CD8-positive, alpha-beta memory T cell (primary cell): ENCODE measurements at regions not wholly inside any gene's neighbourhood (a gene's known extent, or its start where the extent isn't known, plus 50 kb on each side); places are given as distances from the start of the nearest gene placed in this dataset.
"Not testable (repeated sequence)": the region's sequence is repeated elsewhere in the genome, so short reads cannot be mapped to it uniquely, and the experiment has no call there.

Experiments used
- CTCF ChIA-PET: fragments of 350-600 bp; sonication (Branson Sonifier 250); formaldehyde crosslinking; loops from one replicate; lab custom pipeline; 2021; ENCODE audit warnings: antibody characterized with exemption; lab: Charles Lee
- POLR2A ChIA-PET: fragments of 350-600 bp; sonication (Branson Sonifier 250); formaldehyde crosslinking; loops from one replicate; lab custom pipeline; 2021; ENCODE audit warnings: antibody characterized with exemption; lab: Charles Lee
- DNase-seq, 5 donors: peaks; one replicate each; pipeline versions ENCODE4 v3.0.0 to v3.0.0-alpha.2; 2020 to 2022; ENCODE audit warnings: mixed read lengths in 1 of 5
- H3K27ac ChIP-seq: one replicate; pipeline ENCODE4 v1.7.0; 2013; ENCODE audit warnings: low read depth, mild to moderate bottlenecking, low read length, moderate library complexity
- H3K27me3 ChIP-seq: 2 replicates; pipeline ENCODE4 v1.7.0; 2013; ENCODE audit warnings: low read length, mild to moderate bottlenecking; ENCODE audit not compliant: insufficient read depth, poor library complexity, severe bottlenecking
- H3K36me3 ChIP-seq: 2 replicates; pipeline ENCODE4 v1.7.0; 2013; ENCODE audit warnings: mild to moderate bottlenecking, low read length, moderate library complexity; ENCODE audit not compliant: insufficient read depth
- H3K4me1 ChIP-seq: 2 replicates; pipeline ENCODE4 v1.7.0; 2013; ENCODE audit warnings: mild to moderate bottlenecking, low read length, moderate library complexity; ENCODE audit not compliant: insufficient read depth
- H3K4me3 ChIP-seq: 2 replicates; pipeline ENCODE4 v1.7.0; 2013; ENCODE audit warnings: mild to moderate bottlenecking, low read length
- H3K9me3 ChIP-seq: 2 replicates; pipeline ENCODE4 v1.7.0; 2013; ENCODE audit warnings: mild to moderate bottlenecking, low read length
- H3K27ac Mint-ChIP-seq, 8 donors: one replicate each; pipeline ENCODE4 v1.8.0; 2020 to 2021; ENCODE audit warnings: mixed read lengths in 8 of 8, mild to moderate bottlenecking in 6 of 8, inconsistent platforms in 3 of 8, moderate library complexity in 3 of 8
- H3K27me3 Mint-ChIP-seq, 2 donors: one replicate each; pipeline ENCODE4 v1.8.0; 2020 to 2021; ENCODE audit warnings: mixed read lengths in 2 of 2, mild to moderate bottlenecking in 1 of 2, moderate library complexity in 1 of 2
- H3K36me3 Mint-ChIP-seq, 3 donors: one replicate each; pipeline ENCODE4 v1.8.0; 2020 to 2021; ENCODE audit warnings: mixed read lengths in 3 of 3, inconsistent platforms in 1 of 3, mild to moderate bottlenecking in 1 of 3
- H3K4me1 Mint-ChIP-seq, 3 donors: one replicate each; pipeline ENCODE4 v1.8.0; 2020 to 2021; ENCODE audit warnings: mixed read lengths in 3 of 3, inconsistent platforms in 1 of 3, mild to moderate bottlenecking in 1 of 3
- H3K4me3 Mint-ChIP-seq, 7 donors: one replicate each; pipeline ENCODE4 v1.8.0; 2020 to 2021; ENCODE audit warnings: mixed read lengths in 7 of 7, mild to moderate bottlenecking in 6 of 7, moderate library complexity in 4 of 7, inconsistent platforms in 2 of 7
- H3K9me3 Mint-ChIP-seq, 5 donors: one replicate each; pipeline ENCODE4 v1.8.0; 2020 to 2022; ENCODE audit warnings: mixed read lengths in 5 of 5, mild to moderate bottlenecking in 3 of 5, moderate library complexity in 2 of 5, inconsistent platforms in 1 of 5

DNA sequence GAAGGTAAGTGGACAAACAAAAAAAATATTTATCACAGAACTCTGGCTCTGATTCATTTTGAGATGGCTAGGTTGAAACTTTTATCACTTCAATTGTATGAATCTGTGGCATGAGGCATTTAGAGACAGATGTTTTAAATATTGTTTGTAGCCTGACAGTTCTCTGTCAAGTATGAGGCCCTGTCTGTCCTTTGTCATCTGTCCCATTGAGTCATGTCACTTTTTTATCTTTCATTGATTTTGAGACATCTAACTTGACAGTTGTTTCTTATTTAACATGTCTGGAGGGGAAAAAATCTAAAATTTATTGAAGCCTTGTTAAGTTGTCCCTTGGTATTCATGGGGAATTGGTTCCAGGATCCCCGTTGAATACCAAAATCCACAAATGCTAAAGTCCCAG, 829.5 kb downstream of the FSCB start:
- Mint-ChIP-seq H3K27ac (no peak overlapping the region), H3K4me3 (no peak overlapping the region), H3K4me1 (no peaks in the 10 kb centered on the region), H3K9me3 (peaks cover 2 to 38% (median 9%) of the 10 kb centered on the region in 5 donors), H3K27me3 (no peaks in the 10 kb centered on the region), H3K36me3 (no peaks in the 10 kb centered on the region)
- DNase-seq, result no peak
- no peaks in the 10 kb centered on the region for H3K4me1 ChIP-seq
- CTCF ChIA-PET, result no interaction called here
- H3K27ac ChIP-seq, result no peak overlapping the region
- no peaks in the 10 kb centered on the region for H3K9me3 ChIP-seq
- no peaks in the 10 kb centered on the region for H3K36me3 ChIP-seq
- H3K27me3 ChIP-seq, result no peaks in the 10 kb centered on the region
- POLR2A ChIA-PET, result no interaction called here
- H3K4me3 ChIP-seq, result no peak overlapping the region

DNA sequence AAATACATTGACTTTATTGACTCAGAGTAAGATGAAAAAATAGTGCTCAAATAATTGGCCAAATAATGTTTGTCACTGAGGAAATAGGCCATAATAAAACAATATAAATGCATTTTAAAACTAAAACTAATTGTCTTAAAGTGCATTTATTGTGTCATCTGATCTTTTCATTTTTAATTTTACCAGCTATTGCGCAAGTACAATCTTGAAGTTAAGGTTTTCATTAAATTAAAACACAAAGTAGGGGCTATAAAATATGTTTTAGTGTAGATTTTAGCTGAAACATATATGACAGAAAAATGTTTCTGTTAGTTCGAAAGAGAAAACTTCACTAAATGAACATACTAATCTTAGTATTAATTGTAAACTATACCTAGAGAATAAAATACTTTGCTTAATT, 832.8 kb downstream of the FSCB start:
- Mint-ChIP-seq H3K27ac (no peak overlapping the region), H3K4me1 (no peaks in the 10 kb centered on the region), H3K9me3 (peaks cover 2 to 34% (median 7%) of the 10 kb centered on the region in 5 donors), H3K36me3 (no peaks in the 10 kb centered on the region), H3K27me3 (no peaks in the 10 kb centered on the region), H3K4me3 (no peak overlapping the region)
- no peak overlapping the region for H3K27ac ChIP-seq
- H3K4me3 ChIP-seq, result no peak overlapping the region
- H3K4me1 ChIP-seq, result no peaks in the 10 kb centered on the region
- no peaks in the 10 kb centered on the region for H3K9me3 ChIP-seq
- ChIA-PET POLR2A (no interaction called here), CTCF (no interaction called here)
- no peaks in the 10 kb centered on the region for H3K27me3 ChIP-seq
- DNase-seq, result no peak
- H3K36me3 ChIP-seq, result no peaks in the 10 kb centered on the region

DNA sequence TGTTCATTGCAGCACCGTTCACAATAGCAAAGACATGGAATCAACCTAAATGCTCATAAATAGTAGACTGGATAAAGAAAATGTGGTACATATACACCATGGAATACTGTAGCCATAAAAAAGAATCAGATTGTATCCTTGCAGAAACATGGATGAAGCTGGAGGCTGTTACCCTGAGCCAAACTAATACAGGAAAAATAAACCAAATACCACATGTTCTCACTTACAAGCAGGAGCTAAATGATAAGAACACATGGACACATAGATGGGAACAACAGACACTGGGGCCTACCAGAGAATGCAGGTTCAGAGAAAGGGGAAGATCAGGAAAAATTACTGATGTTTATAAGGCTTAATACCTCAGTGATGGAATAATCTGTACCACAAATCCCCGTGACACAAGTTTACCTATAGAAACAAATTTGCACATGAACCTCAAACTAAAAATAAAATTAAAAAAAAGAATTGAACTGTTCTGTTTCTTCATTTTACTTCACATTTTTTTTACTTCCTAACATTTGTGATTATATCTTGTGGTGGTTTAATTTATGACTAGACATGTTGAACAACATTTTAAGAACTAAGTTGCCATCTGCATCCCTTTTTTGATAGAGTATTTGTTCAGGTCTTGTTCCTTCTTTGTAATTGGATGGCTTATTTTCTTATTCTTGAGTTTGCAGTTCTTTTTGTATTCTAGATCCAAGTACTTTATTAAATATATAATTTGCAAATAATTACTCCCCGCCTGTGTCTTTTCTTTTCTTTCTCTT, 835.2 kb downstream of the FSCB start:
- Histone ChIP-seq H3K4me3 (no peak overlapping the region), H3K4me1 (no peaks in the 10 kb centered on the region), H3K27ac (no peak overlapping the region), H3K9me3 (no peaks in the 10 kb centered on the region), H3K36me3 (no peaks in the 10 kb centered on the region), H3K27me3 (no peaks in the 10 kb centered on the region)
- no peak overlapping the region for H3K27ac Mint-ChIP-seq
- ChIA-PET POLR2A (no interaction called here), CTCF (no interaction called here)
- DNase-seq, result no peak
- H3K4me3 Mint-ChIP-seq, result no peak overlapping the region
- peaks cover 0 to 29% (median 16%) of the 10 kb centered on the region in 5 donors for H3K9me3 Mint-ChIP-seq
- no peaks in the 10 kb centered on the region for H3K27me3 Mint-ChIP-seq
- no peaks in the 10 kb centered on the region for H3K4me1 Mint-ChIP-seq
- H3K36me3 Mint-ChIP-seq, result no peaks in the 10 kb centered on the region

DNA sequence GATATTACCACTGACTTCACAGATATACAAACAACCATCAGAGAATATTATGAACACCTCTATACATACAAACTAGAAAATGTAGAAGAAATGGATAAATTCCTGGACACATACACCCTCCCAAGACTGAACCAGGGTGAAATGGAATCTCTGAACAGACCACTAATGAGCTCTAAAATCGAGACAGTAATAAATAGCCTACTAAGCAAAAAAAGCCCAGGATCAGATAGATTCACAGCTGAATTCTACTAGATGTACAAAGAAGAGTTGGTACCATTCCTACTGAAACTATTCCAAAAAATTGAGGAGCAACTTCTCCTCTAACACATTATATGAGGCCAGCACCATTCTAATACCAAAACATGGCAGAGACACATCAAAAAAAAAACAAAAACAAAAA, 837.7 kb downstream of the FSCB start:
- Mint-ChIP-seq H3K36me3 (no peaks in the 10 kb centered on the region), H3K27me3 (peaks cover 0 to 3% of the 10 kb centered on the region in 2 donors), H3K9me3 (peaks cover 0 to 33% (median 14%) of the 10 kb centered on the region in 5 donors), H3K4me3 (no peak overlapping the region), H3K27ac (no peak overlapping the region), H3K4me1 (no peaks in the 10 kb centered on the region)
- ChIA-PET POLR2A (no interaction called here), CTCF (no interaction called here)
- no peak overlapping the region for H3K4me3 ChIP-seq
- H3K27me3 ChIP-seq, result no peaks in the 10 kb centered on the region
- no peaks in the 10 kb centered on the region for H3K9me3 ChIP-seq
- DNase-seq, result no peak
- no peaks in the 10 kb centered on the region for H3K4me1 ChIP-seq
- H3K27ac ChIP-seq, result no peak overlapping the region
- H3K36me3 ChIP-seq, result no peaks in the 10 kb centered on the region

DNA sequence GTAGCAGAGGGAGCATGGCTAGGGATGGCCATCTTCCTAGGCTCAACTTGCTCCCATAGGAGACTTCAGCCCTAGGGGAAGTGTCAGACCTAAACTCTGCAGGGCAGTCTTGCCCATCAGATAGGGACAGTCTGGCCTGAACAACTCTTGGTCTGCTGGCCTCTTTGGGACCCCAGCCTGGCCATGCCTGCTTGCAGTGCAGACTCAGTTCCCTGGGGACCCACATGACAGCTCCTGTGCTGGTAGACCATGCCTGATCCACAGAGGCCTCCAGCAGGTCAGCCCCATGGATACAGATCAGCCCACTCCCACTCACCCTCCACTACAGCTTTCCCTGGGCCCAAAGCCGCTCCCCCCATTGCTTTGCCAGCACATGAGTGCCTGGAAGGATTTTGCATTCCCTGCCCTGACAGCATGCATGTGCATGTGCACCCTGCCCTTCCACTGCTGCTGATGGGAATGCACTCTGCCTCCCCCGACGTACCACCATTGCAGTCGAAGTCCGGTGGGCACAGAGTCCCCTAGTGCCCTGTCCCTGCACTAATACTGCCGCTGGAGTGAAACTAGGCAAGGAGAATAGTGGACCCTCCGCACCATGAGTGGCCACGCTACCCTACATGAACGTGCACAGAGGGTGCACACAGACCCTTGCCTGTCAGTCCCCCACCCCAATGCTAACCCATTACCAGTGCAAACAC, 841.4 kb downstream of the FSCB start:
- CTCF ChIA-PET, result no interaction called here
- no peaks in the 10 kb centered on the region for H3K27me3 ChIP-seq
- peaks cover 0 to 26% (median 14%) of the 10 kb centered on the region in 5 donors for H3K9me3 Mint-ChIP-seq
- no peaks in the 10 kb centered on the region for H3K36me3 Mint-ChIP-seq
- H3K4me3 Mint-ChIP-seq, result no peak overlapping the region
- DNase-seq, result no peak
- H3K4me3 ChIP-seq, result no peak overlapping the region
- H3K27ac ChIP-seq, result no peak overlapping the region
- no peaks in the 10 kb centered on the region for H3K36me3 ChIP-seq
- H3K9me3 ChIP-seq, result no peaks in the 10 kb centered on the region
- peaks cover 0 to 3% of the 10 kb centered on the region in 2 donors for H3K27me3 Mint-ChIP-seq
- no peaks in the 10 kb centered on the region for H3K4me1 Mint-ChIP-seq
- no peak overlapping the region for H3K27ac Mint-ChIP-seq
- POLR2A ChIA-PET, result no interaction called here
- H3K4me1 ChIP-seq, result no peaks in the 10 kb centered on the region

DNA sequence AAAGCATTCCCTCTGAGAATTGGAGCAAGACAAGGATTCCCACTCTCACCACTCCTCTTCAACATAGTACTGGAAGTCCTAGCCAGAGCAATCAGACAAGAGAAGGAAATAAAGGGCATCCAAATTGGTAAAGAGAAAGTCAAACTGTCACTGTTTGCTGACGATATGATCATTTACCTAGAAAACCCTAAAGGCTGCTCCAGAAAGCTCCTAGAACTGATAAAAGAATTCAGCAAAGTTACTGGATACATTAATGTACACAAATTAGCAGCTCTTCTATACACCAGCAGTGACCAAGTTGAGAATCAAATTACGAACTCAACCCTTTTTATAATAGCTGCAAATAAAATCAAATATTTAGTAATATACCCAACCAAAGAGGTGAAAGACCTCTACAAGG, 851.9 kb downstream of the FSCB start:
- H3K27me3 ChIP-seq, H3K27me3 Mint-ChIP-seq, H3K27ac Mint-ChIP-seq, H3K27ac ChIP-seq, CTCF ChIA-PET, DNase-seq, POLR2A ChIA-PET, H3K9me3 ChIP-seq, H3K4me1 ChIP-seq, H3K36me3 ChIP-seq, H3K4me1 Mint-ChIP-seq, H3K4me3 Mint-ChIP-seq, H3K4me3 ChIP-seq, H3K36me3 Mint-ChIP-seq: not testable (repeated sequence)
- peaks cover 16 to 34% (median 19%) of the 10 kb centered on the region in 5 donors for H3K9me3 Mint-ChIP-seq

DNA sequence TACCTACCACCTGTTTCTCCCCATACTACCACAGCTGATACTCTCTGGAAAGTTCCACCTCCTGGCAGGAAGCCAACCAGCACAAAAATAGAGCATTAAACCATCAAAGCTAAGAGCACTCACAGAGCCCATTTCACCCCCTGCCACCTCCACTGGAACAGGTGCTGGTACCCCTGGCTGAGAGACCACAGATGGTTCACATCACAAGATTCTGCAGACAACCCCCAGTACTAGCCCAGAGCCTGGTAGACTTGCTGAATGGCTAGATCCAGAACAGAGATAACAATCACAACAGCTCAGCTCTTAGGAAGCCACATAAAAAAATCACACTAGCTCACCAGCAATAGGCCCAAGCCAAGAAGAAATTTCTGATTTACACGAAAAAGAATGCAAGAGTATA, 855.2 kb downstream of the FSCB start:
- peaks cover 16 to 32% (median 19%) of the 10 kb centered on the region in 5 donors for H3K9me3 Mint-ChIP-seq
- no peak for DNase-seq
- no peaks in the 10 kb centered on the region for H3K36me3 Mint-ChIP-seq
- no peaks in the 10 kb centered on the region for H3K4me1 Mint-ChIP-seq
- H3K27ac ChIP-seq, result no peak overlapping the region
- no peaks in the 10 kb centered on the region for H3K4me1 ChIP-seq
- no peaks in the 10 kb centered on the region for H3K27me3 ChIP-seq
- ChIA-PET POLR2A (no interaction called here), CTCF (no interaction called here)
- H3K4me3 ChIP-seq, result no peak overlapping the region
- H3K36me3 ChIP-seq, result no peaks in the 10 kb centered on the region
- no peaks in the 10 kb centered on the region for H3K9me3 ChIP-seq
- H3K27ac Mint-ChIP-seq, result no peak overlapping the region
- H3K4me3 Mint-ChIP-seq, result no peak overlapping the region
- H3K27me3 Mint-ChIP-seq, result no peaks in the 10 kb centered on the region

DNA sequence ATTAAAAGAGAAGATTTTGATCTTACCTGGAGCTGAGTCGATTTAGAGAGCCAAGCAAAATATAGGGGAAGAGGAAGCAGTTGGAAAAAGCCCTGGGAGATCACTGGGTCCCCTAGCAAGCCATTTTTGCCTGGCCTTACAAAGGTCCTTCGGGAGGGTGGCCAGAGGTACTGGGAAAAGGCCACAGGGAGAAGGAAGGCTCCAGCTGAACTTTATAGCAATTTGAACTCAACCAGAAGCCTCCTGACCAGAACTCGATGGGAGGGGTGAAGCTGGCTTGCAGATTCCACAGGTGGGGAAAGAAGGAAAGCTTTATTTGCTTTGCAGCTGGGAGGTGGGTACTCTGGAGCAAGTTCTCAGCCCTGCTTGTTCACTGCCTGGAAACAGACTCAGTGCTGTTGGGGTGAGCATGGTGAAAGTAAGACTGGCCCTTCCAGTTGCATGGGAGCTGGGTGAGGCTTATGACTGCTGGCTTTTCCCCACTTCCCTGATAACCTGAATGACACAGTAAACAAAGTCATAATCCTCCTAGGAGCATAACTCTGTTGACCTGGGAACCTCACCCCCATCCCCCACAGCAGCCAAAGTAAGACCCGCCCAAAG, 855.8 kb downstream of the FSCB start:
- no peaks in the 10 kb centered on the region for H3K36me3 Mint-ChIP-seq
- ChIA-PET POLR2A (no interaction called here), CTCF (no interaction called here)
- no peak for DNase-seq
- no peaks in the 10 kb centered on the region for H3K27me3 ChIP-seq
- no peak overlapping the region for H3K27ac Mint-ChIP-seq
- H3K4me1 ChIP-seq, result no peaks in the 10 kb centered on the region
- no peak overlapping the region for H3K4me3 ChIP-seq
- no peaks in the 10 kb centered on the region for H3K4me1 Mint-ChIP-seq
- H3K9me3 ChIP-seq, result no peaks in the 10 kb centered on the region
- no peak overlapping the region for H3K4me3 Mint-ChIP-seq
- no peaks in the 10 kb centered on the region for H3K36me3 ChIP-seq
- peaks cover 13 to 28% (median 17%) of the 10 kb centered on the region in 5 donors for H3K9me3 Mint-ChIP-seq
- H3K27me3 Mint-ChIP-seq, result no peaks in the 10 kb centered on the region
- H3K27ac ChIP-seq, result no peak overlapping the region
